ENCODE measurements at regions not wholly inside any gene's neighbourhood (a gene's known extent, or its start where the extent isn't known, plus 50 kb on each side); places are given as distances from the start of the nearest gene placed in this dataset.
A peak's percentile ranks its signal among the peaks of the same experiment; 100 is the strongest.
"Not testable (repeated sequence)": the region's sequence is repeated elsewhere in the genome, so short reads cannot be mapped to it uniquely, and the experiment has no call there.

- H3K9me3 Mint-ChIP-seq, result peaks cover 0 to 18% (median 3%) of the 10 kb centered on the region in 5 donors
- Histone ChIP-seq H3K27ac (ENCODE audit: low read depth, low read length) (no peak overlapping the region), H3K4me3 (ENCODE audit: low read length) (no peak overlapping the region), H3K9me3 (ENCODE audit: low read length) (peaks cover 3% of the 10 kb centered on the region), H3K27me3 (ENCODE audit: insufficient read depth, low read length, poor library complexity, severe bottlenecking) (no peaks in the 10 kb centered on the region), H3K36me3 (ENCODE audit: insufficient read depth, low read length) (no peaks in the 10 kb centered on the region), H3K4me1 (ENCODE audit: insufficient read depth, low read length) (no peaks in the 10 kb centered on the region)
- ChIA-PET CTCF (no interaction called here), POLR2A (no interaction called here)
- H3K36me3 Mint-ChIP-seq, result no peaks in the 10 kb centered on the region
- no peaks in the 10 kb centered on the region for H3K4me1 Mint-ChIP-seq
- H3K4me3 Mint-ChIP-seq, result no peak overlapping the region
- DNase-seq, result no peak
- H3K27ac Mint-ChIP-seq, result no peak overlapping the region
- no peaks in the 10 kb centered on the region for H3K27me3 Mint-ChIP-seq
Measured at GRCh38 chr5:104327801-104328200, 765.2 kb upstream of the NUDT12 start.

DNA sequence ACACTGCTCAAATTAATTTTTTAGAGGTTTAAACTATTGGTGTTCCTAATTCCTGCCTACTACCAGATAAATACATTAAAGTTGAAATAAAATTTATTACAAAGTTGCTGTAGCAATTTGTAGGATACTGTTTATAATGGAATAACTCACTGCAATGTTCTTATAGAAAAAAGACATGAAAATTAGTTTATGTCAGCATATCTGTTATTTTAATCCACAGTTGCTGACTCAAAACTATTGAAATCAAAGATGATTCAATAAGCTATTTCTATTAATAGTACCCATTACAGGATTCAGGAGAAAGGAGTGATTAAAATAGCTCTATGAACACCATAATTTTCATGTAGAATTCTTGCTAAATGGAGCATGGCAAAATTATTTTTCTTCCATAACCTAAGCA is 764.4 kb upstream of the NUDT12 start:
- Mint-ChIP-seq H3K27me3 (no peaks in the 10 kb centered on the region), H3K9me3 (peaks cover 0 to 13% (median 3%) of the 10 kb centered on the region in 5 donors), H3K4me1 (no peaks in the 10 kb centered on the region), H3K27ac (no peak overlapping the region), H3K36me3 (no peaks in the 10 kb centered on the region), H3K4me3 (no peak overlapping the region)
- ChIA-PET POLR2A (no interaction called here), CTCF (no interaction called here)
- Histone ChIP-seq H3K36me3 (ENCODE audit: insufficient read depth, low read length) (no peaks in the 10 kb centered on the region), H3K4me3 (ENCODE audit: low read length) (no peak overlapping the region), H3K9me3 (ENCODE audit: low read length) (no peaks in the 10 kb centered on the region), H3K27ac (ENCODE audit: low read depth, low read length) (no peak overlapping the region), H3K4me1 (ENCODE audit: insufficient read depth, low read length) (no peaks in the 10 kb centered on the region), H3K27me3 (ENCODE audit: insufficient read depth, low read length, poor library complexity, severe bottlenecking) (no peaks in the 10 kb centered on the region)
- no peak for DNase-seq

GRCh38 chr5:104325356-104325755 is 762.8 kb upstream of the NUDT12 start:
- H3K36me3 ChIP-seq (ENCODE audit: insufficient read depth, low read length), result no peaks in the 10 kb centered on the region
- ChIA-PET POLR2A (no interaction called here), CTCF (no interaction called here)
- Mint-ChIP-seq H3K27me3 (no peaks in the 10 kb centered on the region), H3K4me3 (no peak overlapping the region), H3K36me3 (no peaks in the 10 kb centered on the region), H3K4me1 (no peaks in the 10 kb centered on the region), H3K27ac (no peak overlapping the region), H3K9me3 (peaks cover 0 to 16% (median under 1%) of the 10 kb centered on the region in 5 donors)
- H3K4me1 ChIP-seq (ENCODE audit: insufficient read depth, low read length), result no peaks in the 10 kb centered on the region
- no peak overlapping the region for H3K27ac ChIP-seq (ENCODE audit: low read depth, low read length)
- no peak overlapping the region for H3K4me3 ChIP-seq (ENCODE audit: low read length)
- H3K9me3 ChIP-seq (ENCODE audit: low read length), result no peaks in the 10 kb centered on the region
- no peaks in the 10 kb centered on the region for H3K27me3 ChIP-seq (ENCODE audit: insufficient read depth, low read length, poor library complexity, severe bottlenecking)
- DNase-seq, result no peak

- DNase-seq; H3K27ac Mint-ChIP-seq; H3K27me3 ChIP-seq (ENCODE audit: insufficient read depth, low read length, poor library complexity, severe bottlenecking); H3K4me3 ChIP-seq (ENCODE audit: low read length); H3K27ac ChIP-seq (ENCODE audit: low read depth, low read length); H3K36me3 ChIP-seq (ENCODE audit: insufficient read depth, low read length); CTCF ChIA-PET; H3K4me1 Mint-ChIP-seq; H3K27me3 Mint-ChIP-seq; H3K36me3 Mint-ChIP-seq; H3K4me3 Mint-ChIP-seq; H3K9me3 ChIP-seq (ENCODE audit: low read length); H3K4me1 ChIP-seq (ENCODE audit: insufficient read depth, low read length); POLR2A ChIA-PET: not testable (repeated sequence)
- H3K9me3 Mint-ChIP-seq, result peaks cover 0 to 20% (median 4%) of the 10 kb centered on the region in 5 donors
Measured at GRCh38 chr5:104316676-104317075, 754.1 kb upstream of the NUDT12 start.

- POLR2A ChIA-PET, result no interaction called here
- H3K9me3 Mint-ChIP-seq, result peaks cover 0 to 24% (median 3%) of the 10 kb centered on the region in 5 donors
- Histone ChIP-seq H3K4me3 (ENCODE audit: low read length) (no peak overlapping the region), H3K36me3 (ENCODE audit: insufficient read depth, low read length) (no peaks in the 10 kb centered on the region), H3K27me3 (ENCODE audit: insufficient read depth, low read length, poor library complexity, severe bottlenecking) (no peaks in the 10 kb centered on the region), H3K27ac (ENCODE audit: low read depth, low read length) (no peak overlapping the region), H3K4me1 (ENCODE audit: insufficient read depth, low read length) (no peaks in the 10 kb centered on the region), H3K9me3 (ENCODE audit: low read length) (no peaks in the 10 kb centered on the region)
- no peak overlapping the region for H3K4me3 Mint-ChIP-seq
- no peaks in the 10 kb centered on the region for H3K27me3 Mint-ChIP-seq
- H3K36me3 Mint-ChIP-seq, result no peaks in the 10 kb centered on the region
- DNase-seq, result no peak
- CTCF ChIA-PET, result no interaction called here
- no peaks in the 10 kb centered on the region for H3K4me1 Mint-ChIP-seq
- H3K27ac Mint-ChIP-seq, result no peak overlapping the region
Measured at GRCh38 chr5:104312481-104312880, 749.9 kb upstream of the NUDT12 start.

- Histone ChIP-seq H3K9me3 (ENCODE audit: low read length) (no peaks in the 10 kb centered on the region), H3K36me3 (ENCODE audit: insufficient read depth, low read length) (no peaks in the 10 kb centered on the region), H3K4me1 (ENCODE audit: insufficient read depth, low read length) (no peaks in the 10 kb centered on the region), H3K27ac (ENCODE audit: low read depth, low read length) (no peak overlapping the region), H3K27me3 (ENCODE audit: insufficient read depth, low read length, poor library complexity, severe bottlenecking) (no peaks in the 10 kb centered on the region), H3K4me3 (ENCODE audit: low read length) (no peak overlapping the region)
- no peaks in the 10 kb centered on the region for H3K4me1 Mint-ChIP-seq
- ChIA-PET CTCF (no interaction called here), POLR2A (no interaction called here)
- no peaks in the 10 kb centered on the region for H3K36me3 Mint-ChIP-seq
- H3K4me3 Mint-ChIP-seq, result no peak overlapping the region
- H3K9me3 Mint-ChIP-seq, result peaks cover 0 to 20% (median 3%) of the 10 kb centered on the region in 5 donors
- DNase-seq, result no peak
- no peak overlapping the region for H3K27ac Mint-ChIP-seq
- H3K27me3 Mint-ChIP-seq, result no peaks in the 10 kb centered on the region
Measured at GRCh38 chr5:104305602-104306001, 743.0 kb upstream of the NUDT12 start.

GRCh38 chr5:104299998-104300706 is 737.6 kb upstream of the NUDT12 start:
- no peak overlapping the region for H3K4me3 Mint-ChIP-seq
- Histone ChIP-seq H3K9me3 (ENCODE audit: low read length) (no peaks in the 10 kb centered on the region), H3K4me1 (ENCODE audit: insufficient read depth, low read length) (no peaks in the 10 kb centered on the region), H3K36me3 (ENCODE audit: insufficient read depth, low read length) (no peaks in the 10 kb centered on the region), H3K4me3 (ENCODE audit: low read length) (no peak overlapping the region), H3K27me3 (ENCODE audit: insufficient read depth, low read length, poor library complexity, severe bottlenecking) (no peaks in the 10 kb centered on the region), H3K27ac (ENCODE audit: low read depth, low read length) (no peak overlapping the region)
- no peak for DNase-seq
- H3K36me3 Mint-ChIP-seq, result no peaks in the 10 kb centered on the region
- H3K27me3 Mint-ChIP-seq, result no peaks in the 10 kb centered on the region
- CTCF ChIA-PET, result no interaction called here
- peaks cover 0 to 27% (median 3%) of the 10 kb centered on the region in 5 donors for H3K9me3 Mint-ChIP-seq
- H3K27ac Mint-ChIP-seq, result no peak overlapping the region
- H3K4me1 Mint-ChIP-seq, result no peaks in the 10 kb centered on the region
- POLR2A ChIA-PET, result no interaction called here

DNA sequence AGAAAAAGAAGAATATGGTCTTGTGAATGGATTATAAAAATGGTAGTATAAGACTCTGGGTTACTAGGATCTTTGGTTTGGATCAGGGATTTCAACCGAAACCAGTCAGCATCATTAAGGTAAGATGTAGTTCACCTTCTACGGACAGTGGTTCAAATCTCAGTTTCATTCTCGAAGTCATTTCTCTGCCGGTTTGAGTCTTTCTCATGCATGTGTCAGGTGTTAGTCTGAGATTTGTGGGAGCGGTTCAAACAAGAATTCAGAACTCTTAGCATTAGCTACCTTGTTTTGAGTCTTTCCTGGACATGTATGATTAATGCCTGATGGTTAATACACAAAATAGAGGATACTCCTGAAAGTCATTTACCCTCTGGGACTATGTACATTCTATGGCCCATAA is 735.9 kb upstream of the NUDT12 start:
- Mint-ChIP-seq H3K36me3 (no peaks in the 10 kb centered on the region), H3K9me3 (peaks cover 0 to 27% (median 3%) of the 10 kb centered on the region in 5 donors), H3K27ac (no peak overlapping the region), H3K27me3 (no peaks in the 10 kb centered on the region), H3K4me1 (no peaks in the 10 kb centered on the region), H3K4me3 (no peak overlapping the region)
- H3K27me3 ChIP-seq (ENCODE audit: insufficient read depth, low read length, poor library complexity, severe bottlenecking), result no peaks in the 10 kb centered on the region
- DNase-seq, result no peak
- no peak overlapping the region for H3K27ac ChIP-seq (ENCODE audit: low read depth, low read length)
- no peaks in the 10 kb centered on the region for H3K36me3 ChIP-seq (ENCODE audit: insufficient read depth, low read length)
- no peak overlapping the region for H3K4me3 ChIP-seq (ENCODE audit: low read length)
- ChIA-PET CTCF (no interaction called here), POLR2A (no interaction called here)
- H3K4me1 ChIP-seq (ENCODE audit: insufficient read depth, low read length), result no peaks in the 10 kb centered on the region
- H3K9me3 ChIP-seq (ENCODE audit: low read length), result no peaks in the 10 kb centered on the region

DNA sequence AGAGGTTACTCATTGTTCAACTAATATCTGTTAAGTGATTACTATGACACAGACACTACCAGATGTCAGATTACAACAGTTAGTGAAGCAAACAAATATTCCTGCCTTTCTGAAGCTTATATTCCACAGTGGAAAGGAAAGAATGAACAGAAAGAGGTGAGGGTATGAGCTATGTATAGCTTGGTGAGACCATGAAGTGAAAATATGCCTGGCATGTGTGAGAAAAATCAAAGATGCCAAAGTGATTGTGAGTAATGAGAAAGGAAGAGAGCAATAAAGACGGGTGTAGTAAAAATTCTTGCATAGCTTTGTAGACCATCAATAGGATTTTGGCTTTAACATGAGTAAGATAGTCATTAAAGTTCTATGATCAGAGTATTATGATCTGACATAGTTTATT is 734.5 kb upstream of the NUDT12 start:
- Histone ChIP-seq H3K4me1 (ENCODE audit: insufficient read depth, low read length) (no peaks in the 10 kb centered on the region), H3K36me3 (ENCODE audit: insufficient read depth, low read length) (no peaks in the 10 kb centered on the region), H3K4me3 (ENCODE audit: low read length) (no peak overlapping the region), H3K9me3 (ENCODE audit: low read length) (no peaks in the 10 kb centered on the region), H3K27ac (ENCODE audit: low read depth, low read length) (no peak overlapping the region), H3K27me3 (ENCODE audit: insufficient read depth, low read length, poor library complexity, severe bottlenecking) (no peaks in the 10 kb centered on the region)
- no peaks in the 10 kb centered on the region for H3K4me1 Mint-ChIP-seq
- no peaks in the 10 kb centered on the region for H3K36me3 Mint-ChIP-seq
- POLR2A ChIA-PET, result no interaction called here
- H3K9me3 Mint-ChIP-seq, result peaks cover 2 to 28% (median 3%) of the 10 kb centered on the region in 5 donors
- H3K4me3 Mint-ChIP-seq, result no peak overlapping the region
- no peak for DNase-seq
- H3K27ac Mint-ChIP-seq, result peak overlapping the region in 1 of 8 donors; percentile 17
- no peaks in the 10 kb centered on the region for H3K27me3 Mint-ChIP-seq
- CTCF ChIA-PET, result no interaction called here

Measured in CD8-positive, alpha-beta memory T cell (primary cell).